ENCODE measurements at regions not wholly inside any gene's neighbourhood (a gene's known extent, or its start where the extent isn't known, plus 50 kb on each side); places are given as distances from the start of the nearest gene placed in this dataset.

GRCh38 chr21:28826021-28826420 is 166.7 kb downstream of the LTN1 start:
- DNase-seq: no peak

- no peak for DNase-seq
Measured at GRCh38 chr21:28823429-28823828, 169.2 kb downstream of the LTN1 start.

GRCh38 chr21:28822486-28823335 is 170.0 kb downstream of the LTN1 start:
- no peak for DNase-seq

- no peak for DNase-seq
Measured at GRCh38 chr21:28822123-28822399, 170.6 kb downstream of the LTN1 start.

- no peak for DNase-seq
Measured at GRCh38 chr21:28821276-28822122, 171.2 kb downstream of the LTN1 start.

- DNase-seq: no peak
Measured at GRCh38 chr21:28818663-28819278, 173.9 kb downstream of the LTN1 start.

GRCh38 chr21:28817871-28818270 is 174.8 kb downstream of the LTN1 start:
- no peak for DNase-seq

- no peak for DNase-seq
Measured at GRCh38 chr21:28811860-28812259, 180.8 kb downstream of the LTN1 start.

- DNase-seq: no peak
Measured at GRCh38 chr21:28810826-28811524, 181.7 kb downstream of the LTN1 start.

GRCh38 chr21:28805885-28806284 is 186.8 kb downstream of the LTN1 start:
- DNase-seq: no peak

GRCh38 chr21:28804089-28804670 is 188.5 kb downstream of the LTN1 start:
- no peak for DNase-seq

GRCh38 chr21:28801906-28802305 is 190.8 kb downstream of the LTN1 start:
- no peak for DNase-seq

GRCh38 chr21:28799926-28800325 is 192.8 kb downstream of the LTN1 start:
- no peak for DNase-seq

GRCh38 chr21:28798798-28799197 is 193.9 kb downstream of the LTN1 start:
- DNase-seq: no peak

- no peak for DNase-seq
Measured at GRCh38 chr21:28795251-28795650, 197.4 kb downstream of the LTN1 start.

GRCh38 chr21:28794371-28794851 is 198.3 kb downstream of the LTN1 start:
- no peak for DNase-seq

GRCh38 chr21:28793043-28793442 is 199.6 kb downstream of the LTN1 start:
- DNase-seq: no peak

- DNase-seq: no peak
Measured at GRCh38 chr21:28791595-28792282, 200.9 kb downstream of the LTN1 start.

GRCh38 chr21:28790335-28790734 is 202.3 kb downstream of the LTN1 start:
- no peak for DNase-seq

- no peak for DNase-seq
Measured at GRCh38 chr21:28789523-28789922, 203.2 kb downstream of the LTN1 start.

- no peak for DNase-seq
Measured at GRCh38 chr21:28788030-28788429, 204.6 kb downstream of the LTN1 start.

GRCh38 chr21:28783641-28784185 is 209.0 kb downstream of the LTN1 start:
- no peak for DNase-seq

Data from right forelimb (tissue), 1 donor.